Keratinocyte (primary cell): ENCODE measurements at regions not wholly inside any gene's neighbourhood (a gene's known extent, or its start where the extent isn't known, plus 50 kb on each side); places are given as distances from the start of the nearest gene placed in this dataset.

Source experiments
- EZH2 ChIP-seq: IDR thresholded peaks from one replicate; pipeline ENCODE4 v1.6.1; 2012; ENCODE audit warnings: inconsistent platforms, mild to moderate bottlenecking, low read length, moderate library complexity
- TF ChIP-seq, protein P1 (sequence below), 3 experiments: IDR thresholded peaks in 1 of 3; conservative IDR thresholded peaks in 1 of 3; optimal IDR thresholded peaks in 1 of 3; 2 replicates in 2 of 3; 3 replicates in 1 of 3; pipeline versions ENCODE3 to v1.5.1; 2011; ENCODE audit warnings: low read length in 3 of 3, mild to moderate bottlenecking in 3 of 3, moderate library complexity in 2 of 3, control low read depth in 1 of 3, inconsistent platforms in 1 of 3; ENCODE audit not compliant: insufficient read depth in 2 of 3; ENCODE audit errors: extremely low read depth in 1 of 3

GRCh38 chr13:38210928-38211596, 138.6 kb upstream of the UFM1 start:
- TF ChIP-seq EZH2, result no peak
- TF ChIP-seq, protein P1, sequence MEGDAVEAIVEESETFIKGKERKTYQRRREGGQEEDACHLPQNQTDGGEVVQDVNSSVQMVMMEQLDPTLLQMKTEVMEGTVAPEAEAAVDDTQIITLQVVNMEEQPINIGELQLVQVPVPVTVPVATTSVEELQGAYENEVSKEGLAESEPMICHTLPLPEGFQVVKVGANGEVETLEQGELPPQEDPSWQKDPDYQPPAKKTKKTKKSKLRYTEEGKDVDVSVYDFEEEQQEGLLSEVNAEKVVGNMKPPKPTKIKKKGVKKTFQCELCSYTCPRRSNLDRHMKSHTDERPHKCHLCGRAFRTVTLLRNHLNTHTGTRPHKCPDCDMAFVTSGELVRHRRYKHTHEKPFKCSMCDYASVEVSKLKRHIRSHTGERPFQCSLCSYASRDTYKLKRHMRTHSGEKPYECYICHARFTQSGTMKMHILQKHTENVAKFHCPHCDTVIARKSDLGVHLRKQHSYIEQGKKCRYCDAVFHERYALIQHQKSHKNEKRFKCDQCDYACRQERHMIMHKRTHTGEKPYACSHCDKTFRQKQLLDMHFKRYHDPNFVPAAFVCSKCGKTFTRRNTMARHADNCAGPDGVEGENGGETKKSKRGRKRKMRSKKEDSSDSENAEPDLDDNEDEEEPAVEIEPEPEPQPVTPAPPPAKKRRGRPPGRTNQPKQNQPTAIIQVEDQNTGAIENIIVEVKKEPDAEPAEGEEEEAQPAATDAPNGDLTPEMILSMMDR (optimal IDR thresholded peaks at IDR 0.05 in 1 of 3, IDR thresholded peaks at IDR 0.05 in 1 of 3, conservative IDR thresholded peaks at IDR 0.05 in 1 of 3; ENCODE audit: extremely low read depth in 1 of 3, insufficient read depth in 2 of 3, low read length in 3 of 3), result no peak
